Neural progenitor cell (in vitro differentiated cells): ENCODE measurements at regions not wholly inside any gene's neighbourhood (a gene's known extent, or its start where the extent isn't known, plus 50 kb on each side); places are given as distances from the start of the nearest gene placed in this dataset.

Experiments used
- EZH2phosphoT487 ChIP-seq: fragments of 200-600 bp; sonication (generic); IDR thresholded peaks from 2 replicates; pipeline ENCODE4 v1.6.1; 2017; ENCODE audit warnings: antibody characterized with exemption
- TF ChIP-seq, protein P1 (sequence below): fragments of 200-600 bp; sonication (generic); IDR thresholded peaks from 2 replicates; pipeline ENCODE4 v1.5.1; 2017; ENCODE audit warnings: antibody characterized with exemption, mild to moderate bottlenecking

DNA sequence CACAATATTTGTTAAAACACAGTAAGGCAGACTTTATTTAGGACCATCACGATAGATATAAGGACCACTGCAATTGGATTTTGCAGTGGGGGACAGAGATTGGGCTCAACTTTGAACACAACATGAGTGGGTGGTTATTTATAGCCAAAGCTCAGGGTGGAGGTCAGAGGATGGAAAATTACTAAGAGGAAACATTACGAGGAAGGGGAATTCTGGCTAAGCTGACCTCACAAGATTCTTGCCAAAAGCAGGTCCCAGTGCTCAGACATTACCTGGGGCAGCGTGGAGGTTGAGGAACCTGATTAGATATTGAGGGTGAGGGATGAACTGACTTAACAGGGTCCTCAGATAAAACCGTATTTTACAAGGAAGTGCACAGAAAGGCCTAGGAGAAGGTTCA is 88.9 kb upstream of the NBEA start:
- TF ChIP-seq EZH2phosphoT487, result no peak
- TF ChIP-seq, protein P1, sequence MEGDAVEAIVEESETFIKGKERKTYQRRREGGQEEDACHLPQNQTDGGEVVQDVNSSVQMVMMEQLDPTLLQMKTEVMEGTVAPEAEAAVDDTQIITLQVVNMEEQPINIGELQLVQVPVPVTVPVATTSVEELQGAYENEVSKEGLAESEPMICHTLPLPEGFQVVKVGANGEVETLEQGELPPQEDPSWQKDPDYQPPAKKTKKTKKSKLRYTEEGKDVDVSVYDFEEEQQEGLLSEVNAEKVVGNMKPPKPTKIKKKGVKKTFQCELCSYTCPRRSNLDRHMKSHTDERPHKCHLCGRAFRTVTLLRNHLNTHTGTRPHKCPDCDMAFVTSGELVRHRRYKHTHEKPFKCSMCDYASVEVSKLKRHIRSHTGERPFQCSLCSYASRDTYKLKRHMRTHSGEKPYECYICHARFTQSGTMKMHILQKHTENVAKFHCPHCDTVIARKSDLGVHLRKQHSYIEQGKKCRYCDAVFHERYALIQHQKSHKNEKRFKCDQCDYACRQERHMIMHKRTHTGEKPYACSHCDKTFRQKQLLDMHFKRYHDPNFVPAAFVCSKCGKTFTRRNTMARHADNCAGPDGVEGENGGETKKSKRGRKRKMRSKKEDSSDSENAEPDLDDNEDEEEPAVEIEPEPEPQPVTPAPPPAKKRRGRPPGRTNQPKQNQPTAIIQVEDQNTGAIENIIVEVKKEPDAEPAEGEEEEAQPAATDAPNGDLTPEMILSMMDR, result no peak
